GM12878 (cell line): ENCODE measurements at regions not wholly inside any gene's neighbourhood (a gene's known extent, or its start where the extent isn't known, plus 50 kb on each side); places are given as distances from the start of the nearest gene placed in this dataset.

Experiments
- ATAC-seq: fragments of 200-7000 bp; cut with Tn5 transposase; 3 replicates; pipeline ENCODE4 v1.9.1; 2020; ENCODE audit warnings: mild to moderate bottlenecking, moderate library complexity
- BruUV-seq: library from RNA; stranded (reverse); fragments of 400-500 nt; replicated peaks from 2 replicates; lab custom pipeline; 2021; lab: Mats Ljungman, UMichigan
- CTCF ChIA-PET: fragments of 300-600 bp; sonication (Branson Sonifier 250); formaldehyde crosslinking; extraction: SDS; loops from one replicate; lab custom pipeline; 2021; ENCODE audit warnings: inconsistent platforms; lab: Yijun Ruan, JAX
- POLR2A ChIA-PET: fragments of 350-600 bp; formaldehyde crosslinking; extraction: SDS; loops from one replicate; lab custom pipeline; 2021; ENCODE audit warnings: inconsistent platforms; lab: Charles Lee
- RAD21 ChIA-PET: fragments of 300-600 bp; sonication (Branson Sonifier 250); formaldehyde crosslinking; loops from one replicate; lab custom pipeline; 2023; ENCODE audit warnings: antibody characterized with exemption; ENCODE audit not compliant: unreplicated experiment; lab: Charles Lee
- SMC1A ChIA-PET: fragments of 300-600 bp; sonication (Branson Sonifier 250); formaldehyde crosslinking; loops from one replicate; lab custom pipeline; 2023; ENCODE audit not compliant: unreplicated experiment, uncharacterized antibody; lab: Charles Lee
- DNase-seq: peaks from one replicate; pipeline ENCODE4 v3.0.0-alpha.2; 2011; ENCODE audit warnings: low read depth, low spot score
- FAIRE-seq: peaks from 3 replicates; lab custom pipeline; 2011; peaks lifted over from hg19 to GRCh38; lab: Jason Lieb, UNC
- H2AFZ ChIP-seq: 2 replicates; pipeline ENCODE4 v1.6.0; 2011; ENCODE audit warnings: low read depth, low read length, control low read depth; ENCODE audit not compliant: control insufficient read depth
- H3K27ac ChIP-seq: 2 replicates; pipeline ENCODE4 v1.5.1; 2011; ENCODE audit warnings: control low read depth; ENCODE audit not compliant: control insufficient read depth, insufficient read depth
- H3K27me3 ChIP-seq, 2 experiments: replicated peaks in 1 of 2; 2 replicates each; pipeline versions ENCODE4 v1.6.0 to v1.6.1; 2011; ENCODE audit warnings: low read length in 1 of 2; ENCODE audit not compliant: control insufficient read depth in 2 of 2, insufficient read depth in 2 of 2
- H3K36me3 ChIP-seq, 2 experiments: 2 replicates each; pipeline ENCODE4 v1.5.1; 2011; ENCODE audit warnings: low read length in 1 of 2; ENCODE audit not compliant: control insufficient read depth in 2 of 2, insufficient read depth in 2 of 2
- H3K4me1 ChIP-seq: 2 replicates; pipeline ENCODE4 v1.6.1; 2011; ENCODE audit warnings: mild to moderate bottlenecking, low read length, moderate library complexity, mixed read lengths; ENCODE audit not compliant: control insufficient read depth, insufficient read depth
- H3K4me2 ChIP-seq: 2 replicates; pipeline ENCODE4 v1.6.0; 2011; ENCODE audit warnings: control low read depth; ENCODE audit not compliant: control insufficient read depth, insufficient read depth
- H3K4me3 ChIP-seq: fragments of 200-600 bp; sonication (generic); 2 replicates; pipeline ENCODE4 v1.5.1; 2016
- H3K79me2 ChIP-seq: 2 replicates; pipeline ENCODE4 v1.6.0; 2011; ENCODE audit warnings: low read length; ENCODE audit not compliant: control insufficient read depth, insufficient read depth
- H3K9ac ChIP-seq: 2 replicates; pipeline ENCODE4 v1.8.0; 2011; ENCODE audit warnings: low read length, control low read depth, mixed read lengths; ENCODE audit not compliant: control insufficient read depth, insufficient read depth
- H3K9me3 ChIP-seq: replicated peaks from 3 replicates; pipeline ENCODE4 v1.5.1; 2011; ENCODE audit warnings: mild to moderate bottlenecking, low read length; ENCODE audit not compliant: control insufficient read depth, insufficient read depth
- H4K20me1 ChIP-seq: 2 replicates; pipeline ENCODE4 v1.6.0; 2011; ENCODE audit not compliant: control insufficient read depth, insufficient read depth
- ESRRA ChIP-seq: IDR thresholded peaks from 2 replicates; pipeline ENCODE4 v1.6.1; 2012; ENCODE audit warnings: mild to moderate bottlenecking, low read length, improper control_type of control experiment
- GATAD2B ChIP-seq: fragments of 450-650 bp; conservative IDR thresholded peaks from 2 replicates; pipeline ENCODE4 v1.6.1; 2017; ENCODE audit warnings: low read depth, mild to moderate bottlenecking, moderate library complexity
- MTA3 ChIP-seq: IDR thresholded peaks from 2 replicates; pipeline ENCODE4 v1.6.1; 2012; ENCODE audit warnings: low read length, inconsistent platforms, borderline replicate concordance
- MYB ChIP-seq: fragments of 150-350 bp; IDR thresholded peaks from 2 replicates; pipeline ENCODE4 v1.6.1; 2014; ENCODE audit warnings: mild to moderate bottlenecking, low read depth, low read length, borderline replicate concordance
- NFYA ChIP-seq: IDR thresholded peaks from 2 replicates; pipeline ENCODE4 v1.6.1; 2011; ENCODE audit warnings: low read depth, mild to moderate bottlenecking, low read length, improper control_type of control experiment, borderline replicate concordance
- PAX8 ChIP-seq: fragments of 450-650 bp; IDR thresholded peaks from 2 replicates; pipeline ENCODE4 v1.6.1; 2017; ENCODE audit warnings: mild to moderate bottlenecking, moderate library complexity
- POLR2AphosphoS5 ChIP-seq: IDR thresholded peaks from 2 replicates; pipeline ENCODE4 v1.6.1; 2011; ENCODE audit warnings: mild to moderate bottlenecking, low read length, inconsistent platforms
- SKIL ChIP-seq: fragments of 450-650 bp; IDR thresholded peaks from 2 replicates; pipeline ENCODE4 v1.6.1; 2017; ENCODE audit warnings: mild to moderate bottlenecking, low read depth, inconsistent platforms; ENCODE audit not compliant: poor library complexity, severe bottlenecking
- SMAD5 ChIP-seq: IDR thresholded peaks from 2 replicates; pipeline ENCODE4 v1.6.1; 2016; ENCODE audit warnings: antibody characterized with exemption, low read depth
- SREBF1 ChIP-seq: IDR thresholded peaks from 2 replicates; pipeline ENCODE4 v1.6.1; 2012; ENCODE audit warnings: mild to moderate bottlenecking, low read length
- ZSCAN29 ChIP-seq: fragments of 450-650 bp; IDR thresholded peaks from 2 replicates; pipeline ENCODE4 v1.6.1; 2017; ENCODE audit warnings: mild to moderate bottlenecking, moderate library complexity
- WGBS: methylation state at CpG from one replicate; pipeline ENCODE4 v1.1.6; 2016; ENCODE audit warnings: low lambda C conversion rate; ENCODE audit not compliant: insufficient replicate concordance, insufficient coverage; ENCODE audit errors: missing lambda C conversion rate; 5-methylcytosine and 5-hydroxymethylcytosine counted together
- in situ Hi-C: fragments of 300-500 bp; cut with MboI; formaldehyde crosslinking; loops from 9 replicates; pipeline ENCODE4 v1.14.3; 2018; ENCODE audit warnings: mixed read lengths
- intact Hi-C: fragments of 100-400 bp; cut with micrococcal nuclease; formaldehyde crosslinking; loops from one replicate; pipeline ENCODE4 v1.14.2; 2022; ENCODE audit not compliant: unreplicated experiment
- TF ChIP-seq, protein P1 (sequence below): IDR thresholded peaks from 2 replicates; pipeline ENCODE4 v1.6.1; 2012; ENCODE audit warnings: improper control_type of control experiment, low read depth, low read length; ENCODE audit not compliant: insufficient replicate concordance
- TF ChIP-seq, protein P2 (sequence below): fragments of 450-650 bp; IDR thresholded peaks from 2 replicates; pipeline ENCODE4 v1.6.1; 2017; ENCODE audit warnings: mild to moderate bottlenecking

GRCh38 chr22:34738661-34739400, 327.1 kb upstream of the ISX start:
- Histone ChIP-seq H3K4me1 (no peaks in the 10 kb centered on the region), H3K36me3 (no peaks in the 10 kb centered on the region), H3K27ac (no peak overlapping the region), H3K4me3 (no peak overlapping the region), H3K9ac (no peak overlapping the region), H3K27me3 (no peaks in the 10 kb centered on the region), H3K79me2 (no peaks in the 10 kb centered on the region), H3K9me3 (no peaks in the 10 kb centered on the region; the same call in 2 of the 3 replicates), H3K4me2 (no peak overlapping the region), H4K20me1 (no peaks in the 10 kb centered on the region), H2AFZ (no peak overlapping the region)
- in situ Hi-C loops, result no loop called here
- ChIA-PET RAD21 (no interaction called here), CTCF (no interaction called here), SMC1A (no interaction called here), POLR2A (no interaction called here)
- TF ChIP-seq MTA3 (no peak), GATAD2B (no peak), SKIL (no peak), ZSCAN29 (no peak), MYB (no peak), ESRRA (no peak), SMAD5 (no peak), POLR2AphosphoS5 (no peak), PAX8 (no peak), SREBF1 (no peak), NFYA (no peak)
- TF ChIP-seq, protein P1, sequence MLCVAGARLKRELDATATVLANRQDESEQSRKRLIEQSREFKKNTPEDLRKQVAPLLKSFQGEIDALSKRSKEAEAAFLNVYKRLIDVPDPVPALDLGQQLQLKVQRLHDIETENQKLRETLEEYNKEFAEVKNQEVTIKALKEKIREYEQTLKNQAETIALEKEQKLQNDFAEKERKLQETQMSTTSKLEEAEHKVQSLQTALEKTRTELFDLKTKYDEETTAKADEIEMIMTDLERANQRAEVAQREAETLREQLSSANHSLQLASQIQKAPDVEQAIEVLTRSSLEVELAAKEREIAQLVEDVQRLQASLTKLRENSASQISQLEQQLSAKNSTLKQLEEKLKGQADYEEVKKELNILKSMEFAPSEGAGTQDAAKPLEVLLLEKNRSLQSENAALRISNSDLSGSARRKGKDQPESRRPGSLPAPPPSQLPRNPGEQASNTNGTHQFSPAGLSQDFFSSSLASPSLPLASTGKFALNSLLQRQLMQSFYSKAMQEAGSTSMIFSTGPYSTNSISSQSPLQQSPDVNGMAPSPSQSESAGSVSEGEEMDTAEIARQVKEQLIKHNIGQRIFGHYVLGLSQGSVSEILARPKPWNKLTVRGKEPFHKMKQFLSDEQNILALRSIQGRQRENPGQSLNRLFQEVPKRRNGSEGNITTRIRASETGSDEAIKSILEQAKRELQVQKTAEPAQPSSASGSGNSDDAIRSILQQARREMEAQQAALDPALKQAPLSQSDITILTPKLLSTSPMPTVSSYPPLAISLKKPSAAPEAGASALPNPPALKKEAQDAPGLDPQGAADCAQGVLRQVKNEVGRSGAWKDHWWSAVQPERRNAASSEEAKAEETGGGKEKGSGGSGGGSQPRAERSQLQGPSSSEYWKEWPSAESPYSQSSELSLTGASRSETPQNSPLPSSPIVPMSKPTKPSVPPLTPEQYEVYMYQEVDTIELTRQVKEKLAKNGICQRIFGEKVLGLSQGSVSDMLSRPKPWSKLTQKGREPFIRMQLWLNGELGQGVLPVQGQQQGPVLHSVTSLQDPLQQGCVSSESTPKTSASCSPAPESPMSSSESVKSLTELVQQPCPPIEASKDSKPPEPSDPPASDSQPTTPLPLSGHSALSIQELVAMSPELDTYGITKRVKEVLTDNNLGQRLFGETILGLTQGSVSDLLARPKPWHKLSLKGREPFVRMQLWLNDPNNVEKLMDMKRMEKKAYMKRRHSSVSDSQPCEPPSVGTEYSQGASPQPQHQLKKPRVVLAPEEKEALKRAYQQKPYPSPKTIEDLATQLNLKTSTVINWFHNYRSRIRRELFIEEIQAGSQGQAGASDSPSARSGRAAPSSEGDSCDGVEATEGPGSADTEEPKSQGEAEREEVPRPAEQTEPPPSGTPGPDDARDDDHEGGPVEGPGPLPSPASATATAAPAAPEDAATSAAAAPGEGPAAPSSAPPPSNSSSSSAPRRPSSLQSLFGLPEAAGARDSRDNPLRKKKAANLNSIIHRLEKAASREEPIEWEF, result no peak
- TF ChIP-seq, protein P2, sequence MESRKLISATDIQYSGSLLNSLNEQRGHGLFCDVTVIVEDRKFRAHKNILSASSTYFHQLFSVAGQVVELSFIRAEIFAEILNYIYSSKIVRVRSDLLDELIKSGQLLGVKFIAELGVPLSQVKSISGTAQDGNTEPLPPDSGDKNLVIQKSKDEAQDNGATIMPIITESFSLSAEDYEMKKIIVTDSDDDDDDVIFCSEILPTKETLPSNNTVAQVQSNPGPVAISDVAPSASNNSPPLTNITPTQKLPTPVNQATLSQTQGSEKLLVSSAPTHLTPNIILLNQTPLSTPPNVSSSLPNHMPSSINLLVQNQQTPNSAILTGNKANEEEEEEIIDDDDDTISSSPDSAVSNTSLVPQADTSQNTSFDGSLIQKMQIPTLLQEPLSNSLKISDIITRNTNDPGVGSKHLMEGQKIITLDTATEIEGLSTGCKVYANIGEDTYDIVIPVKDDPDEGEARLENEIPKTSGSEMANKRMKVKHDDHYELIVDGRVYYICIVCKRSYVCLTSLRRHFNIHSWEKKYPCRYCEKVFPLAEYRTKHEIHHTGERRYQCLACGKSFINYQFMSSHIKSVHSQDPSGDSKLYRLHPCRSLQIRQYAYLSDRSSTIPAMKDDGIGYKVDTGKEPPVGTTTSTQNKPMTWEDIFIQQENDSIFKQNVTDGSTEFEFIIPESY, result no peak
- no TSS peak for BruUV-seq
- no peak for ATAC-seq
- intact Hi-C loops, result no loop called here
- DNase-seq, result no peak
- WGBS, result 3% methylated on average over 3 of the region's 3 CpGs
- no peak for FAIRE-seq
